HEK293 (cell line): ENCODE measurements at regions not wholly inside any gene's neighbourhood (a gene's known extent, or its start where the extent isn't known, plus 50 kb on each side); places are given as distances from the start of the nearest gene placed in this dataset.

ENCODE experiments used
- CTCF ChIA-PET: fragments of 350-600 bp; formaldehyde crosslinking; extraction: SDS; loops from one replicate; lab custom pipeline; 2021; ENCODE audit warnings: antibody characterized with exemption; lab: Yijun Ruan, JAX
- POLR2A ChIA-PET: fragments of 300-600 bp; formaldehyde crosslinking; extraction: SDS; loops from one replicate; lab custom pipeline; 2020; ENCODE audit warnings: antibody characterized with exemption, inconsistent platforms; lab: Yijun Ruan, JAX
- H3K27ac ChIP-seq: fragments of 200-500 bp; sonication (Bioruptor generic); 2 replicates; pipeline ENCODE4 v1.5.1; 2014; ENCODE audit warnings: low read depth, low read length, control low read depth, inconsistent platforms; ENCODE audit errors: extremely low read depth
- H3K36me3 ChIP-seq, 2 experiments: fragments of 200-500 bp in 1 of 2; sonication (Bioruptor generic) in 1 of 2; 1 replicate in 1 of 2; 2 replicates in 1 of 2; pipeline ENCODE4 v1.5.1; 2014 to 2017; ENCODE audit warnings: inconsistent platforms in 2 of 2, low read length in 2 of 2; ENCODE audit not compliant: control insufficient read depth in 2 of 2, insufficient read depth in 1 of 2
- H3K4me1 ChIP-seq: fragments of 200-500 bp; sonication (Bioruptor generic); 2 replicates; pipeline ENCODE4 v1.5.1; 2014; ENCODE audit warnings: mild to moderate bottlenecking, low read length, inconsistent platforms; ENCODE audit not compliant: control insufficient read depth, insufficient read depth
- H3K4me3 ChIP-seq: 2 replicates; pipeline ENCODE4 v1.5.1; 2011; ENCODE audit warnings: low read depth, mild to moderate bottlenecking, control low read depth, low read length, moderate library complexity
- H3K9me3 ChIP-seq: fragments of 200-500 bp; sonication (Bioruptor generic); 2 replicates; pipeline ENCODE4 v1.5.1; 2014; ENCODE audit warnings: low read depth, low read length, inconsistent platforms; ENCODE audit not compliant: control insufficient read depth, insufficient read depth
- FEZF1 ChIP-seq: fragments of 450-650 bp; formaldehyde crosslinking; IDR thresholded peaks from 2 replicates; pipeline ENCODE4 v1.5.1; 2016; ENCODE audit warnings: missing biosample characterization, missing genetic modification characterization
- HOXD13 ChIP-seq: sonication (generic); formaldehyde crosslinking; IDR thresholded peaks from 2 replicates; pipeline ENCODE4 v1.8.0; 2022; ENCODE audit warnings: missing genetic modification reagents, borderline replicate concordance
- ZNF138 ChIP-seq: fragments of 450-650 bp; formaldehyde crosslinking; IDR thresholded peaks from 2 replicates; pipeline ENCODE4 v1.5.1; 2016; ENCODE audit warnings: missing biosample characterization, missing genetic modification characterization, borderline replicate concordance
- ZNF2 ChIP-seq: fragments of 450-650 bp; formaldehyde crosslinking; IDR thresholded peaks from 2 replicates; pipeline ENCODE4 v1.5.1; 2016; ENCODE audit warnings: missing biosample characterization, missing genetic modification characterization
- ZNF302 ChIP-seq: fragments of 450-650 bp; formaldehyde crosslinking; IDR thresholded peaks from 2 replicates; pipeline ENCODE4 v1.5.1; 2016; ENCODE audit warnings: missing biosample characterization, missing genetic modification characterization, low read depth
- ZNF335 ChIP-seq: fragments of 450-650 bp; formaldehyde crosslinking; conservative IDR thresholded peaks from 2 replicates; pipeline ENCODE4 v1.5.1; 2016; ENCODE audit warnings: missing biosample characterization, missing genetic modification characterization
- ZNF341 ChIP-seq: fragments of 450-650 bp; formaldehyde crosslinking; IDR thresholded peaks from 2 replicates; pipeline ENCODE4; 2016; ENCODE audit warnings: low read depth, missing biosample characterization, missing genetic modification characterization
- ZNF48 ChIP-seq: fragments of 450-650 bp; formaldehyde crosslinking; IDR thresholded peaks from 2 replicates; pipeline ENCODE4 v1.5.1; 2016; ENCODE audit warnings: missing biosample characterization, missing genetic modification characterization
- ZNF510 ChIP-seq: fragments of 450-650 bp; formaldehyde crosslinking; IDR thresholded peaks from 2 replicates; pipeline ENCODE4 v1.5.1; 2018; ENCODE audit warnings: mild to moderate bottlenecking, missing genetic modification characterization, missing biosample characterization; ENCODE audit not compliant: insufficient replicate concordance
- ZNF677 ChIP-seq: fragments of 450-650 bp; IDR thresholded peaks from 2 replicates; pipeline ENCODE4 v1.5.0; 2018; ENCODE audit warnings: missing biosample characterization, mild to moderate bottlenecking, missing genetic modification characterization, moderate library complexity
- ZNF701 ChIP-seq: fragments of 450-650 bp; formaldehyde crosslinking; IDR thresholded peaks from 2 replicates; pipeline ENCODE4 v1.5.1; 2016; ENCODE audit warnings: missing biosample characterization, missing genetic modification characterization
- ZNF747 ChIP-seq: fragments of 450-650 bp; formaldehyde crosslinking; IDR thresholded peaks from 2 replicates; pipeline ENCODE4 v1.5.1; 2016; ENCODE audit warnings: missing biosample characterization, missing genetic modification characterization
- TF ChIP-seq, protein P1 (sequence below): fragments of 450-650 bp; formaldehyde crosslinking; IDR thresholded peaks from 2 replicates; pipeline ENCODE4 v1.5.1; 2016; ENCODE audit warnings: missing biosample characterization, missing genetic modification characterization
- TF ChIP-seq, protein P2 (sequence below): fragments of 450-650 bp; formaldehyde crosslinking; IDR thresholded peaks from 2 replicates; pipeline ENCODE4 v1.5.1; 2017; ENCODE audit warnings: missing biosample characterization, missing genetic modification characterization

DNA sequence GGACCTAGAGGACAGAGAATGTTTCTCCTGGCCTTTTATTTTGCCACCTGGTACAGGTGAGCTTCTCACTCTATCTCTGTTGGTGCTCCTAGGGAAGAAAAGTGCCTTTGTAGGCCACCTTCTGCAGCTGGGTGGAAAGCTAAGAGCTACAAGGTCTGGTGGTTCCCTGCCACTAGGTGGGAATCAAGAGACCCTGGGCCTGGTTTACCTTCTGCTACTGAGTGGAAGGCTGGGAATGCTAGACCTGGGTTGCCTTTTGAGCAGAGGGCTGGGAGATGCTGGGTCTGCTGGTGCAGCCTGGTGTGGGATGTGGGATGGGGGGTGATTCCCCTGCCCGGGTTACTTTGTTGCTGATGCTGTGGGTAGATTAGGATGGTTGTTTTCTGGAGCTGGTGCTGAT lies 72.6 kb downstream of the EBLN2 start:
- TF ChIP-seq ZNF747 (no peak), HOXD13 (CRISPR knock-in tag) (no peak), ZNF138 (tag by site-specific recombination) (no peak), ZNF302 (tag by site-specific recombination) (no peak), ZNF335 (tag by site-specific recombination) (no peak), FEZF1 (tag by site-specific recombination) (no peak), ZNF48 (tag by site-specific recombination) (no peak)
- TF ChIP-seq, protein P1, sequence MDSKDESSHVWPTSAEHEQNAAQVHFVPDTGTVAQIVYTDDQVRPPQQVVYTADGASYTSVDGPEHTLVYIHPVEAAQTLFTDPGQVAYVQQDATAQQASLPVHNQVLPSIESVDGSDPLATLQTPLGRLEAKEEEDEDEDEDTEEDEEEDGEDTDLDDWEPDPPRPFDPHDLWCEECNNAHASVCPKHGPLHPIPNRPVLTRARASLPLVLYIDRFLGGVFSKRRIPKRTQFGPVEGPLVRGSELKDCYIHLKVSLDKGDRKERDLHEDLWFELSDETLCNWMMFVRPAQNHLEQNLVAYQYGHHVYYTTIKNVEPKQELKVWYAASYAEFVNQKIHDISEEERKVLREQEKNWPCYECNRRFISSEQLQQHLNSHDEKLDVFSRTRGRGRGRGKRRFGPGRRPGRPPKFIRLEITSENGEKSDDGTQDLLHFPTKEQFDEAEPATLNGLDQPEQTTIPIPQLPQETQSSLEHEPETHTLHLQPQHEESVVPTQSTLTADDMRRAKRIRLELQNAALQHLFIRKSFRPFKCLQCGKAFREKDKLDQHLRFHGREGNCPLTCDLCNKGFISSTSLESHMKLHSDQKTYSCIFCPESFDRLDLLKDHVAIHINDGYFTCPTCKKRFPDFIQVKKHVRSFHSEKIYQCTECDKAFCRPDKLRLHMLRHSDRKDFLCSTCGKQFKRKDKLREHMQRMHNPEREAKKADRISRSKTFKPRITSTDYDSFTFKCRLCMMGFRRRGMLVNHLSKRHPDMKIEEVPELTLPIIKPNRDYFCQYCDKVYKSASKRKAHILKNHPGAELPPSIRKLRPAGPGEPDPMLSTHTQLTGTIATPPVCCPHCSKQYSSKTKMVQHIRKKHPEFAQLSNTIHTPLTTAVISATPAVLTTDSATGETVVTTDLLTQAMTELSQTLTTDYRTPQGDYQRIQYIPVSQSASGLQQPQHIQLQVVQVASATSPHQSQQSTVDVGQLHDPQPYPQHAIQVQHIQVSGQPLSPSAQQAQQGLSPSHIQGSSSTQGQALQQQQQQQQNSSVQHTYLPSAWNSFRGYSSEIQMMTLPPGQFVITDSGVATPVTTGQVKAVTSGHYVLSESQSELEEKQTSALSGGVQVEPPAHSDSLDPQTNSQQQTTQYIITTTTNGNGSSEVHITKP (tag by site-specific recombination): no peak
- POLR2A ChIA-PET: no interaction called here
- Histone ChIP-seq H3K36me3 (no peaks in the 10 kb centered on the region), H3K4me3 (no peak overlapping the region), H3K9me3 (no peaks in the 10 kb centered on the region), H3K27ac (no peak overlapping the region), H3K4me1 (no peaks in the 10 kb centered on the region)
- CTCF ChIA-PET: no interaction called here

DNA sequence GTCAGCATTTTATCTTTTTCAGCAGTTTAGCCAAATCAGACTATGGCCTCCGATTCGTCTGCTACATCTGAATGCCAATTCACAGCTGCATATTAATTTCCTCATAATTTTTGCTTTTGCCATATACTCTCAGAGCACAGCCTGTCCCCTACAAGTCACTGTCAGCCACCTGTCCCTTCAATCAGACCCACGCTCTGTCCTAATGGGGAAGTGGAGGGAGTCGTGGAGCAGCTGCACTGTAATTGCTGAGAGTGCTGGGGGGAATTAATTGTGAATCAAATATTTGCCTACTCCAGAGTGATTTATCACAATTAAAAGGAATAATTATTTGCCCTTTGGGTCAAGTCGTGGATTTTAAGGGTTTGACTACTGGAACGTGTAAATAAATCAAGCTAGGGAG lies 75.5 kb downstream of the EBLN2 start:
- Histone ChIP-seq H3K36me3 (no peaks in the 10 kb centered on the region), H3K4me3 (no peak overlapping the region), H3K4me1 (no peaks in the 10 kb centered on the region)
- TF ChIP-seq ZNF341 (tag by site-specific recombination) (no peak), ZNF701 (tag by site-specific recombination) (peak; percentile 71; the same call in 1 of the 2 replicates), ZNF677 (tag by site-specific recombination) (no peak), ZNF2 (tag by site-specific recombination) (no peak)
- TF ChIP-seq, all 188 proteins: peak for 1
- ChIA-PET POLR2A (no interaction called here), CTCF (interaction anchor here (0.7 kb wide), 1 partner anchor 16 kb away, joined by 3 read pairs; no protein-coding TSS in a partner anchor)
- Histone ChIP-seq H3K27ac (no peak overlapping the region), H3K9me3 (no peaks in the 10 kb centered on the region)

DNA sequence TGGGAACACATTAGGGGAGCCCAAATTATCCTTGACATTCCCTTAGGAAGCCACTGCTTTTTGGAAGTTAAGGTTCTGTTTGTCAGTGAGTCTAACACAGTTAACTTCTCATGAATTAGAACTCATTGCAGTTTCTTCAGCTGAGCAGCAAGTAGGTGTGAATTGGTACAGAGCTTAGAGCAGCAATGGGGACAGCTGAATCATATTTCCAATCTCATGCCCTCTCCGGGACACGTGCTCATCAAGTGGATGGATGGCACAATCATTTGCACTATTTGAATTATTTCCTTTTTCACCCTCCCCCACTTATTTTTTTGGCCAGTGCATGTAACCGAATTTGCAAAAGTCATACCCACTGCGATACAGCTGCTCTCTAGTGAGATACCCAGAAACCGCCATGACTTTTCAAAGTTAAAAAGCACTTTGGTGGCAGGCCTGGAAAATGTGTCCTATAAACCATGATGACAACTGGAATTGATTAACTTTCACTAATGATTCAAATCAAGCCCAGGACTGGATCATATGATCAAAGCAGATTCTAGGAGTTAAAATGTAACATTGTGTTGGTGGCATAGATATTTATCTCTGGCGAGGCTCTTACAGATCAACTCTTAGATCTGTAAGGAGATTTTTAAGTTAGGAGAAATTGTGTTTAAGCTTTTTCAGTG lies 76.4 kb downstream of the EBLN2 start:
- ChIA-PET CTCF (no interaction called here), POLR2A (no interaction called here)
- Histone ChIP-seq H3K4me1 (peaks cover under 1% of the 10 kb centered on the region; the same call in 1 of the 2 replicates), H3K9me3 (no peaks in the 10 kb centered on the region), H3K27ac (no peak overlapping the region), H3K4me3 (no peak overlapping the region), H3K36me3 (no peaks in the 10 kb centered on the region)
- TF ChIP-seq, protein P2, sequence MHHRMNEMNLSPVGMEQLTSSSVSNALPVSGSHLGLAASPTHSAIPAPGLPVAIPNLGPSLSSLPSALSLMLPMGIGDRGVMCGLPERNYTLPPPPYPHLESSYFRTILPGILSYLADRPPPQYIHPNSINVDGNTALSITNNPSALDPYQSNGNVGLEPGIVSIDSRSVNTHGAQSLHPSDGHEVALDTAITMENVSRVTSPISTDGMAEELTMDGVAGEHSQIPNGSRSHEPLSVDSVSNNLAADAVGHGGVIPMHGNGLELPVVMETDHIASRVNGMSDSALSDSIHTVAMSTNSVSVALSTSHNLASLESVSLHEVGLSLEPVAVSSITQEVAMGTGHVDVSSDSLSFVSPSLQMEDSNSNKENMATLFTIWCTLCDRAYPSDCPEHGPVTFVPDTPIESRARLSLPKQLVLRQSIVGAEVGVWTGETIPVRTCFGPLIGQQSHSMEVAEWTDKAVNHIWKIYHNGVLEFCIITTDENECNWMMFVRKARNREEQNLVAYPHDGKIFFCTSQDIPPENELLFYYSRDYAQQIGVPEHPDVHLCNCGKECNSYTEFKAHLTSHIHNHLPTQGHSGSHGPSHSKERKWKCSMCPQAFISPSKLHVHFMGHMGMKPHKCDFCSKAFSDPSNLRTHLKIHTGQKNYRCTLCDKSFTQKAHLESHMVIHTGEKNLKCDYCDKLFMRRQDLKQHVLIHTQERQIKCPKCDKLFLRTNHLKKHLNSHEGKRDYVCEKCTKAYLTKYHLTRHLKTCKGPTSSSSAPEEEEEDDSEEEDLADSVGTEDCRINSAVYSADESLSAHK (tag by site-specific recombination): 0 out of 2 replicates have a peak, but pooled peaks have one; percentile 40
- TF ChIP-seq ZNF510: no peak
